Astrocyte (in vitro differentiated cells and primary cell): ENCODE measurements at regions not wholly inside any gene's neighbourhood (a gene's known extent, or its start where the extent isn't known, plus 50 kb on each side); places are given as distances from the start of the nearest gene placed in this dataset.

ENCODE experiments used
- EZH2 ChIP-seq: IDR thresholded peaks from 2 replicates; pipeline ENCODE4 v1.6.1; 2012; ENCODE audit warnings: mild to moderate bottlenecking, low read length, inconsistent platforms; ENCODE audit not compliant: insufficient read depth
- TF ChIP-seq, protein P1 (sequence below): IDR thresholded peaks from 2 replicates; pipeline ENCODE4 v1.5.1; 2011; ENCODE audit warnings: low read depth, mild to moderate bottlenecking, inconsistent platforms, low read length, moderate library complexity; ENCODE audit not compliant: insufficient read depth

DNA sequence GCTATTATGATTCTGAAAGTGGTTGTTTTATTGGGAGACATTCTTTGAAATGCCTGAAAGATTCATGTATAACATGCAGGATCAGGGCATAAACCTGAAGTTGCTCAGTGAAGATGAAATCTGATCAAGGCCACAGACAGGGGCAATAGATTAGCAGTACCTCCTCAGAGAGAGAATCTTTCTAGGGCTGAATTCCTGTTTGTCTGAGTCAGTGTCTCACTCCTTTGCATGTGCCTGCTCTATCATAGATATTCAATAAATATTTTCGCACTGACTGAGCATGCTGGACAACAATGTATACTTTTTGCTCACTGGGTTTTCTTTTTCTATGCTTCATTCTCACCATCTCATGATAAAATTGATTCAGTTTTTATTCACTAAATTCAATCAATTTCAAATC is 49.8 kb upstream of the PFN2 start:
- TF ChIP-seq, protein P1, sequence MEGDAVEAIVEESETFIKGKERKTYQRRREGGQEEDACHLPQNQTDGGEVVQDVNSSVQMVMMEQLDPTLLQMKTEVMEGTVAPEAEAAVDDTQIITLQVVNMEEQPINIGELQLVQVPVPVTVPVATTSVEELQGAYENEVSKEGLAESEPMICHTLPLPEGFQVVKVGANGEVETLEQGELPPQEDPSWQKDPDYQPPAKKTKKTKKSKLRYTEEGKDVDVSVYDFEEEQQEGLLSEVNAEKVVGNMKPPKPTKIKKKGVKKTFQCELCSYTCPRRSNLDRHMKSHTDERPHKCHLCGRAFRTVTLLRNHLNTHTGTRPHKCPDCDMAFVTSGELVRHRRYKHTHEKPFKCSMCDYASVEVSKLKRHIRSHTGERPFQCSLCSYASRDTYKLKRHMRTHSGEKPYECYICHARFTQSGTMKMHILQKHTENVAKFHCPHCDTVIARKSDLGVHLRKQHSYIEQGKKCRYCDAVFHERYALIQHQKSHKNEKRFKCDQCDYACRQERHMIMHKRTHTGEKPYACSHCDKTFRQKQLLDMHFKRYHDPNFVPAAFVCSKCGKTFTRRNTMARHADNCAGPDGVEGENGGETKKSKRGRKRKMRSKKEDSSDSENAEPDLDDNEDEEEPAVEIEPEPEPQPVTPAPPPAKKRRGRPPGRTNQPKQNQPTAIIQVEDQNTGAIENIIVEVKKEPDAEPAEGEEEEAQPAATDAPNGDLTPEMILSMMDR: no peak
- TF ChIP-seq EZH2: no peak
